ENCODE measurements at regions not wholly inside any gene's neighbourhood (a gene's known extent, or its start where the extent isn't known, plus 50 kb on each side); places are given as distances from the start of the nearest gene placed in this dataset.

- Histone ChIP-seq H3K27ac (ENCODE audit: low read depth in 2 of 2, low read length in 2 of 2) (no peak overlapping the region), H3K4me3 (ENCODE audit: low read length in 3 of 3) (no peak overlapping the region), H3K27me3 (ENCODE audit: control insufficient read depth, insufficient read depth, low read length) (no peaks in the 10 kb centered on the region), H3K4me1 (ENCODE audit: control insufficient read depth in 2 of 3, insufficient read depth in 2 of 3, low read depth in 1 of 3, low read length in 3 of 3) (no peaks in the 10 kb centered on the region), H3K9me3 (ENCODE audit: control insufficient read depth in 2 of 3, insufficient read depth in 1 of 3, low read length in 3 of 3) (no peaks in the 10 kb centered on the region), H3K36me3 (ENCODE audit: control insufficient read depth in 2 of 3, insufficient read depth in 3 of 3, low read length in 3 of 3) (no peaks in the 10 kb centered on the region), H3K9ac (ENCODE audit: low read length in 3 of 3) (no peak overlapping the region)
- no peak for TF ChIP-seq CTCF (IDR thresholded peaks at IDR 0.05; ENCODE audit: borderline replicate concordance, extremely low read depth, insufficient read depth)
- intact Hi-C loops (cut with DNase I): loop anchor here (5.0 kb wide), 1 partner anchor 454 kb away; no protein-coding TSS in a partner anchor
- FAIRE-seq (no peak), DNase-seq (peak in 3 of 5 donors; percentile 30 to 43 (median 36))
Measured at GRCh38 chr2:235138339-235138738, 186.5 kb downstream of the SH3BP4 start.

- no peak for TF ChIP-seq CTCF (IDR thresholded peaks at IDR 0.05; ENCODE audit: borderline replicate concordance, extremely low read depth, insufficient read depth)
- Histone ChIP-seq H3K27ac (ENCODE audit: low read depth in 2 of 2, low read length in 2 of 2) (no peak overlapping the region), H3K36me3 (ENCODE audit: control insufficient read depth in 2 of 3, insufficient read depth in 3 of 3, low read length in 3 of 3) (no peaks in the 10 kb centered on the region), H3K27me3 (ENCODE audit: control insufficient read depth, insufficient read depth, low read length) (no peaks in the 10 kb centered on the region), H3K4me1 (ENCODE audit: control insufficient read depth in 2 of 3, insufficient read depth in 2 of 3, low read depth in 1 of 3, low read length in 3 of 3) (no peaks in the 10 kb centered on the region), H3K9me3 (ENCODE audit: control insufficient read depth in 2 of 3, insufficient read depth in 1 of 3, low read length in 3 of 3) (no peaks in the 10 kb centered on the region), H3K4me3 (ENCODE audit: low read length in 3 of 3) (no peak overlapping the region), H3K9ac (ENCODE audit: low read length in 3 of 3) (no peak overlapping the region)
- no peak for DNase-seq
- intact Hi-C loops (cut with DNase I): loop anchor here (5.0 kb wide), 1 partner anchor 452 kb away; no protein-coding TSS in a partner anchor
- no peak for FAIRE-seq
Measured at GRCh38 chr2:235139956-235140800, 188.4 kb downstream of the SH3BP4 start.

DNA sequence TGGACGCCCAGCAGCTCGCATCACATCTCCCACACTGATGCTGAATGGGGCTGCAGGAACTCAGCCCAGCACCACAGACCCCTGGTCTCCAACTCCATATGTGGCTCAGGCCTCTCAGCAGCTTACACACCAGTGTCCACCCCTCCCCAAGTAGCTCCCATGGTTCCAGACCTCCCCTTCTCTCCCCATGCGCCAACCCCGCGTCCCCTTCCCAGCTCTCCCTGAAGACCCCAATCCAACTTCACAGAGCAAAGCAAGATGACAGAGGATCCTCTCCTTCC, 188.9 kb downstream of the SH3BP4 start:
- DNase-seq (no peak), FAIRE-seq (no peak)
- Histone ChIP-seq H3K9me3 (ENCODE audit: control insufficient read depth in 2 of 3, insufficient read depth in 1 of 3, low read length in 3 of 3) (no peaks in the 10 kb centered on the region), H3K27me3 (ENCODE audit: control insufficient read depth, insufficient read depth, low read length) (no peaks in the 10 kb centered on the region), H3K36me3 (ENCODE audit: control insufficient read depth in 2 of 3, insufficient read depth in 3 of 3, low read length in 3 of 3) (no peaks in the 10 kb centered on the region), H3K27ac (ENCODE audit: low read depth in 2 of 2, low read length in 2 of 2) (no peak overlapping the region), H3K9ac (ENCODE audit: low read length in 3 of 3) (no peak overlapping the region), H3K4me1 (ENCODE audit: control insufficient read depth in 2 of 3, insufficient read depth in 2 of 3, low read depth in 1 of 3, low read length in 3 of 3) (no peaks in the 10 kb centered on the region), H3K4me3 (ENCODE audit: low read length in 3 of 3) (no peak overlapping the region)
- TF ChIP-seq CTCF (IDR thresholded peaks at IDR 0.05; ENCODE audit: borderline replicate concordance, extremely low read depth, insufficient read depth): no peak
- intact Hi-C loops (cut with DNase I): no loop called here
